Erythroblast (primary cell): ENCODE measurements at regions not wholly inside any gene's neighbourhood (a gene's known extent, or its start where the extent isn't known, plus 50 kb on each side); places are given as distances from the start of the nearest gene placed in this dataset.
"Not testable (repeated sequence)": the region's sequence is repeated elsewhere in the genome, so short reads cannot be mapped to it uniquely, and the experiment has no call there.

Experiments used
- GATA1 ChIP-seq: IDR thresholded peaks from 2 replicates; pipeline ENCODE4 v1.6.1; 2011; ENCODE audit warnings: low read depth, mild to moderate bottlenecking, control low read depth, low read length, moderate library complexity
- POLR2A ChIP-seq: IDR thresholded peaks from 2 replicates; pipeline ENCODE4 v1.6.1; 2011; ENCODE audit warnings: mild to moderate bottlenecking, low read length

DNA sequence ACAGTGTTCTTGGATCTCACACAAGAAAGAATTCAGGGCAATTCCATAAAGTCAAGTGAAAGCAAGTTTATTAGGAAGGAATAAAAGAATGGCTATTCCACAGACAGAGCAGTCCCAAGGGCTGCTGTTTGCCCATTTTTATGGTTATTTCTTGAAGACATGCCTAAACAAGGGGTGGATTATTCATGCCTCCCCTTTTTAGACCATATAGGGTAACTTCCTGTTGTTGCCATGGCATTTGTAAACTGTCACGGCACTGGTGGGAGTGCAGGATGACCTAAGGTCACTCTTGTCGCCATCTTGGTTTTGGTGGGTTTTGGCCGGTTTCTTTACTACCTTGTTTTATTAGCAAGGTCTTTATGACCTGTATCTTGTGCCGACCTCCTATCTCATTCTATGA is 219.6 kb downstream of the RAB11FIP4 start:
- not testable (repeated sequence) for TF ChIP-seq POLR2A, GATA1
